CD14-positive monocyte (primary cell): ENCODE measurements at regions not wholly inside any gene's neighbourhood (a gene's known extent, or its start where the extent isn't known, plus 50 kb on each side); places are given as distances from the start of the nearest gene placed in this dataset.

Experiments
- DNase-seq, 3 donors: peaks; one replicate each; pipeline ENCODE4 v3.0.0-alpha.2; 2011 to 2022
- H2AFZ ChIP-seq: 2 replicates; pipeline ENCODE4 v1.6.0; 2012; ENCODE audit warnings: mild to moderate bottlenecking, low read depth, low read length, inconsistent platforms; ENCODE audit not compliant: insufficient read depth, poor library complexity, severe bottlenecking
- H3K27ac ChIP-seq, 2 donors: 1 replicate in 1 of 2; 2 replicates in 1 of 2; pipeline ENCODE4 v1.5.1; 2012 to 2013; ENCODE audit warnings: low read length in 2 of 2, control low read depth in 1 of 2, inconsistent platforms in 1 of 2, low read depth in 1 of 2, mild to moderate bottlenecking in 1 of 2
- H3K27me3 ChIP-seq, 2 donors: one replicate each; pipeline versions ENCODE4 v1.6.0 to v1.6.1; 2011 to 2013; ENCODE audit warnings: low read length in 2 of 2; ENCODE audit not compliant: control insufficient read depth in 2 of 2, insufficient read depth in 2 of 2
- H3K36me3 ChIP-seq, 2 donors: replicated peaks in 1 of 2; 1 replicate in 1 of 2; 2 replicates in 1 of 2; pipeline versions ENCODE4 v1.5.1 to v1.6.1; 2012 to 2013; ENCODE audit warnings: low read length in 2 of 2, control low read depth in 1 of 2, inconsistent platforms in 1 of 2, mild to moderate bottlenecking in 1 of 2; ENCODE audit not compliant: insufficient read depth in 2 of 2, control insufficient read depth in 1 of 2
- H3K4me1 ChIP-seq, 2 donors: 1 replicate in 1 of 2; 2 replicates in 1 of 2; pipeline versions ENCODE4 v1.5.1 to v1.6.1; 2012 to 2013; ENCODE audit warnings: low read length in 2 of 2, control low read depth in 1 of 2, inconsistent platforms in 1 of 2, mild to moderate bottlenecking in 1 of 2, moderate library complexity in 1 of 2; ENCODE audit not compliant: insufficient read depth in 2 of 2, control insufficient read depth in 1 of 2
- H3K4me2 ChIP-seq: replicated peaks from 2 replicates; pipeline ENCODE3; 2012; ENCODE audit warnings: low read length, moderate library complexity, mild to moderate bottlenecking; ENCODE audit not compliant: poor library complexity, severe bottlenecking; ENCODE audit errors: extremely low read depth
- H3K4me3 ChIP-seq, 3 experiments: fragments of 200-600 bp in 1 of 3; sonication (generic) in 1 of 3; replicated peaks in 1 of 3; 1 replicate in 2 of 3; 2 replicates in 1 of 3; pipeline ENCODE4 v1.5.1; 2011 to 2013; ENCODE audit warnings: low read length in 3 of 3, mild to moderate bottlenecking in 3 of 3, control low read depth in 2 of 3, low read depth in 2 of 3, inconsistent platforms in 1 of 3, moderate library complexity in 1 of 3
- H3K79me2 ChIP-seq: 2 replicates; pipeline ENCODE4 v1.6.0; 2012; ENCODE audit warnings: mild to moderate bottlenecking, control low read depth, inconsistent platforms, low read length, moderate library complexity; ENCODE audit not compliant: insufficient read depth
- H3K9ac ChIP-seq: 2 replicates; pipeline ENCODE4 v1.6.0; 2017; ENCODE audit warnings: low read length, mild to moderate bottlenecking; ENCODE audit not compliant: insufficient read depth, poor library complexity, severe bottlenecking
- H3K9me3 ChIP-seq, 2 donors: replicated peaks in 1 of 2; 1 replicate in 1 of 2; 2 replicates in 1 of 2; pipeline versions ENCODE4 v1.5.1 to v1.6.1; 2012 to 2013; ENCODE audit warnings: low read length in 2 of 2, control low read depth in 1 of 2; ENCODE audit not compliant: control insufficient read depth in 1 of 2, insufficient read depth in 1 of 2
- H4K20me1 ChIP-seq: 2 replicates; pipeline ENCODE4 v1.6.0; 2012; ENCODE audit warnings: mild to moderate bottlenecking, low read length, control low read depth, moderate library complexity; ENCODE audit not compliant: insufficient read depth
- H3K27ac Mint-ChIP-seq, 7 donors: one replicate each; pipeline ENCODE4 v1.8.0; 2020; ENCODE audit warnings: mild to moderate bottlenecking in 7 of 7, mixed read lengths in 7 of 7, moderate library complexity in 6 of 7, inconsistent platforms in 2 of 7
- H3K27me3 Mint-ChIP-seq, 3 donors: one replicate each; pipeline ENCODE4 v1.8.0; 2021 to 2022; ENCODE audit warnings: low read depth in 3 of 3, mild to moderate bottlenecking in 3 of 3, mixed read lengths in 3 of 3, moderate library complexity in 3 of 3, inconsistent platforms in 1 of 3
- H3K36me3 Mint-ChIP-seq, 2 donors: one replicate each; pipeline ENCODE4 v1.8.0; 2020; ENCODE audit warnings: mixed read lengths in 2 of 2, inconsistent platforms in 1 of 2, mild to moderate bottlenecking in 1 of 2
- H3K4me1 Mint-ChIP-seq: one replicate; pipeline ENCODE4 v1.8.0; 2020; ENCODE audit warnings: mild to moderate bottlenecking, mixed read lengths
- H3K4me3 Mint-ChIP-seq, 2 donors: one replicate each; pipeline ENCODE4 v1.8.0; 2020; ENCODE audit warnings: mild to moderate bottlenecking in 2 of 2, mixed read lengths in 2 of 2, moderate library complexity in 1 of 2
- H3K9me3 Mint-ChIP-seq, 7 donors: one replicate each; pipeline ENCODE4 v1.8.0; 2020 to 2022; ENCODE audit warnings: mixed read lengths in 7 of 7, mild to moderate bottlenecking in 6 of 7, moderate library complexity in 6 of 7, inconsistent platforms in 2 of 7
- CTCF ChIP-seq: fragments of 200-600 bp; IDR thresholded peaks from one replicate; pipeline ENCODE4 v1.8.0; 2022; ENCODE audit warnings: antibody characterized with exemption, mild to moderate bottlenecking
- WGBS: methylation state at CpG from one replicate; pipeline ENCODE4 v1.1.5; 2013; ENCODE audit warnings: missing lambda C conversion rate; ENCODE audit not compliant: insufficient coverage; 5-methylcytosine and 5-hydroxymethylcytosine counted together
- intact Hi-C, 2 donors: fragments of 100-400 bp; cut with micrococcal nuclease; formaldehyde crosslinking; loops; one replicate each; pipeline versions ENCODE4 v1.15.0 to v1.15.1; 2023

GRCh38 chr6:104409913-104410312 is 449.8 kb downstream of the HACE1 start:
- no peaks in the 10 kb centered on the region for H3K36me3 Mint-ChIP-seq
- H3K4me3 Mint-ChIP-seq = no peak overlapping the region
- peak in 1 of 3 donors; percentile 30 for DNase-seq
- H4K20me1 ChIP-seq = no peaks in the 10 kb centered on the region
- peaks cover 0 to 2% (median 0%) of the 10 kb centered on the region in 3 donors for H3K27me3 Mint-ChIP-seq
- H3K9me3 ChIP-seq = peaks cover 8 to 10% of the 10 kb centered on the region in 2 donors
- peaks cover 0 to 15% (median 9%) of the 10 kb centered on the region in 7 donors for H3K9me3 Mint-ChIP-seq
- intact Hi-C loops = no loop called here
- no peak overlapping the region for H3K27ac Mint-ChIP-seq
- H3K4me1 ChIP-seq = no peaks in the 10 kb centered on the region
- no peaks in the 10 kb centered on the region for H3K27me3 ChIP-seq
- H3K4me1 Mint-ChIP-seq = no peaks in the 10 kb centered on the region
- H3K79me2 ChIP-seq = no peaks in the 10 kb centered on the region
- no peak overlapping the region for H3K27ac ChIP-seq
- H3K4me2 ChIP-seq = no peak overlapping the region
- no peak overlapping the region for H3K4me3 ChIP-seq
- no peak overlapping the region for H2AFZ ChIP-seq
- no peaks in the 10 kb centered on the region for H3K36me3 ChIP-seq
- TF ChIP-seq CTCF = no peak
- H3K9ac ChIP-seq = no peak overlapping the region

- Mint-ChIP-seq H3K27ac (no peak overlapping the region), H3K4me3 (no peak overlapping the region), H3K36me3 (no peaks in the 10 kb centered on the region), H3K4me1 (no peaks in the 10 kb centered on the region), H3K27me3 (peaks cover 0 to under 1% (median 0%) of the 10 kb centered on the region in 3 donors), H3K9me3 (peaks cover 0 to 13% (median 6%) of the 10 kb centered on the region in 7 donors)
- H3K27ac ChIP-seq = no peak overlapping the region
- peaks cover 8 to 10% of the 10 kb centered on the region in 2 donors for H3K9me3 ChIP-seq
- intact Hi-C loops = no loop called here
- H3K27me3 ChIP-seq = no peaks in the 10 kb centered on the region
- no peak overlapping the region for H3K9ac ChIP-seq
- no CpG with 5 or more reads among the region's 3 CpGs for WGBS
- no peaks in the 10 kb centered on the region for H3K36me3 ChIP-seq
- no peak for TF ChIP-seq CTCF
- H3K79me2 ChIP-seq = no peaks in the 10 kb centered on the region
- H4K20me1 ChIP-seq = no peaks in the 10 kb centered on the region
- H3K4me1 ChIP-seq = no peaks in the 10 kb centered on the region
- H3K4me2 ChIP-seq = no peak overlapping the region
- no peak for DNase-seq
- no peak overlapping the region for H3K4me3 ChIP-seq
- no peak overlapping the region for H2AFZ ChIP-seq
Measured at GRCh38 chr6:104407957-104408356, 451.8 kb downstream of the HACE1 start.
